Chondrocyte (in vitro differentiated cells): ENCODE measurements at regions not wholly inside any gene's neighbourhood (a gene's known extent, or its start where the extent isn't known, plus 50 kb on each side); places are given as distances from the start of the nearest gene placed in this dataset.

Experiments used
- DNase-seq: peaks from one replicate; pipeline ENCODE4 v3.0.0; 2021; ENCODE audit warnings: mixed read lengths, low spot score
- H3K27ac Mint-ChIP-seq: one replicate; pipeline ENCODE4 v1.8.0; 2021; ENCODE audit warnings: mild to moderate bottlenecking, moderate library complexity, mixed read lengths; ENCODE audit not compliant: unreplicated experiment
- H3K27me3 Mint-ChIP-seq: 2 replicates; pipeline ENCODE4 v1.8.0; 2021; ENCODE audit warnings: low read depth, mixed read lengths
- H3K36me3 Mint-ChIP-seq: 2 replicates; pipeline ENCODE4 v1.8.0; 2021; ENCODE audit warnings: low read depth, mixed read lengths
- H3K4me1 Mint-ChIP-seq: 2 replicates; pipeline ENCODE4 v1.8.0; 2021; ENCODE audit warnings: low read depth, mild to moderate bottlenecking, mixed read lengths
- H3K4me3 Mint-ChIP-seq: one replicate; pipeline ENCODE4 v1.8.0; 2021; ENCODE audit warnings: mild to moderate bottlenecking, moderate library complexity, mixed read lengths; ENCODE audit not compliant: unreplicated experiment
- H3K9me3 Mint-ChIP-seq: 2 replicates; pipeline ENCODE4 v1.8.0; 2021; ENCODE audit warnings: low read depth, mixed read lengths
- TF ChIP-seq, protein P1 (sequence below): fragments of 200-600 bp; sonication (generic); IDR thresholded peaks from 2 replicates; pipeline ENCODE4 v1.5.0; 2021; ENCODE audit warnings: antibody characterized with exemption, mild to moderate bottlenecking, moderate library complexity

DNA sequence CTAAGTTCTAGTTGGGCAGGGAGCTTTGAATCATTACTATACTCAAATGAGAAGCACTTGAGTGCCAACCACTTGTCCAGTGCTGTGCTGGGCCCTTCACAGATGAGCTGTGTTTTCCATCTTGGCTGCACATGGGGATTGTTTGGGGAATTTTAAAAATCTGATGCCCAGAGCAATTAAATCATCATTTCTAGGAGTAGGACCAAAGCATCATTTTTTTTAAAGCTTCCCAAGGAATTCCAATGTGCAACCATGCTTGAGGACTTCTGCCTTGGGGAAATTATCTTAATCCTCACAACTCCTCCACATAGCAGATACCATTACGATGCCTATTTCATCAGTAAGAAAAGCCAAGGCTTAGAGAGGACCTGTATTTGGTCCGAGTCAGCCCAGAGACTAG lies 131.4 kb downstream of the TMEM174 start:
- H3K9me3 Mint-ChIP-seq = no peaks in the 10 kb centered on the region
- H3K4me1 Mint-ChIP-seq = peaks cover 39% of the 10 kb centered on the region
- TF ChIP-seq, protein P1, sequence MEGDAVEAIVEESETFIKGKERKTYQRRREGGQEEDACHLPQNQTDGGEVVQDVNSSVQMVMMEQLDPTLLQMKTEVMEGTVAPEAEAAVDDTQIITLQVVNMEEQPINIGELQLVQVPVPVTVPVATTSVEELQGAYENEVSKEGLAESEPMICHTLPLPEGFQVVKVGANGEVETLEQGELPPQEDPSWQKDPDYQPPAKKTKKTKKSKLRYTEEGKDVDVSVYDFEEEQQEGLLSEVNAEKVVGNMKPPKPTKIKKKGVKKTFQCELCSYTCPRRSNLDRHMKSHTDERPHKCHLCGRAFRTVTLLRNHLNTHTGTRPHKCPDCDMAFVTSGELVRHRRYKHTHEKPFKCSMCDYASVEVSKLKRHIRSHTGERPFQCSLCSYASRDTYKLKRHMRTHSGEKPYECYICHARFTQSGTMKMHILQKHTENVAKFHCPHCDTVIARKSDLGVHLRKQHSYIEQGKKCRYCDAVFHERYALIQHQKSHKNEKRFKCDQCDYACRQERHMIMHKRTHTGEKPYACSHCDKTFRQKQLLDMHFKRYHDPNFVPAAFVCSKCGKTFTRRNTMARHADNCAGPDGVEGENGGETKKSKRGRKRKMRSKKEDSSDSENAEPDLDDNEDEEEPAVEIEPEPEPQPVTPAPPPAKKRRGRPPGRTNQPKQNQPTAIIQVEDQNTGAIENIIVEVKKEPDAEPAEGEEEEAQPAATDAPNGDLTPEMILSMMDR = no peak
- no peak for DNase-seq
- H3K4me3 Mint-ChIP-seq = no peak overlapping the region
- no peak overlapping the region for H3K27ac Mint-ChIP-seq
- H3K27me3 Mint-ChIP-seq = peaks cover 33% of the 10 kb centered on the region
- H3K36me3 Mint-ChIP-seq = no peaks in the 10 kb centered on the region

DNA sequence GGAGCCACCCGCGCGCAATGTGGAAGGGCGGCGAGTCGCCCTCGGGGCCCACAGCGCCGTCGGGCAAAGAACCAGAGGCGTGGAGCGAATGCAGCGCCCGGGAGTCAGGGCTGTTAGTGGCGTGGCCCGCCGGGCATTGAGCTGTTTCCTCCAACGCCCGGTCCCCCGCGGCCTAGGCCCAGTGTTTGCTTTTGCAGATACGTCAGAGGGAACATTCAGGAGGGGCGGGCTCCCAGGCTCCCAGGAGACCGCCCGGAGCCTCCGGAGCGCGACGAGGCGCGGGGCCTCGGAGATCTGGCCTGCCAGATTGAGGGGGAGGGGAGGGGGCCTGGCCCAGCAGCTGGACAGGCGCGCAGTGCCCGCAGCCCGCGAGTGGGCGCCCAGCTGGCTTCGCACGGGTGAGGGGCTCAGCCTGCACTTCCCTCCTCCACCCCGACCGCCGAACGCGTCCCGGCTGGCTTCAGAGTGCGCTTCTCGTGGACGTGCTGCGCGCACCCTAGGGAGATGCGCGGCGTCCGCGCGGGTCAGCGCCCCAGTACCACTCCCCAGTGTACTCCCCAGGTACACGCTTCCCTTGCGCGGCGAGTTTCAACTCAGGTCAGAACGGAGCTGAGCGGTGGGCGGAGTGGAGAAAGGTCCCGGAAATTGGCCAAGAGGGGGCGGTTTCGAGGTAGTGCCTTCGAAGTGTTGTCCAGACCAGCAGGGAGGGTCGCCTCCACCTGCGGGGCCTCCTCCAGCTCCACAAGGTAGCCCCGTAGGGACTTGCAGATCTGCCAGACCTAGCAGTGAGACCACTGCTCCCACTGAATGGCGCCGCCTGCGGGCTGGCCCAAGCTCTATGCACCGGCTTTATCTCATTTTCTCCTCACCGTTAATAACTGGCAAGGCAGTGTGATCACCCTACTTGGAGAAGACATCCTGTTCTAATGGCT lies 130.4 kb downstream of the TMEM174 start:
- peak overlapping the region; percentile 16 for H3K4me3 Mint-ChIP-seq
- H3K4me1 Mint-ChIP-seq = peaks cover 47% of the 10 kb centered on the region
- H3K36me3 Mint-ChIP-seq = no peaks in the 10 kb centered on the region
- H3K9me3 Mint-ChIP-seq = no peaks in the 10 kb centered on the region
- TF ChIP-seq, protein P1 = peak; percentile 62
- H3K27ac Mint-ChIP-seq = no peak overlapping the region
- peaks cover 39% of the 10 kb centered on the region for H3K27me3 Mint-ChIP-seq
- DNase-seq = no peak

DNA sequence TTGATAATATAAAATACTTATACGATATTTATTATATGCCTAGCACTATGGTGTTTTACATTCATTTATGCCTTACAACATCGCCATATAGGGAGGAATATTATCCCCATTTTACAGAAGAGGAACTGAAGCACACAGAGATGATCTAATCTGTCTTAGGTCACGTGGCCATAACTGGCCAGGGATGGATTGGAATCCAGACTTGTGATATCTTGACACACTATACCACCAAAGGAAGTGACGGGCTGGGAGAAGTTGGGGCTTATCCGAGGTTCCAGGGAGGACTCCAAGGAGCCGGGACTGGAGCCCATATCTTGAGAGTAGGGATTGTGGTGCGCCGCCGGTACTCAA lies 129.8 kb downstream of the TMEM174 start:
- no peak overlapping the region for H3K27ac Mint-ChIP-seq

DNA sequence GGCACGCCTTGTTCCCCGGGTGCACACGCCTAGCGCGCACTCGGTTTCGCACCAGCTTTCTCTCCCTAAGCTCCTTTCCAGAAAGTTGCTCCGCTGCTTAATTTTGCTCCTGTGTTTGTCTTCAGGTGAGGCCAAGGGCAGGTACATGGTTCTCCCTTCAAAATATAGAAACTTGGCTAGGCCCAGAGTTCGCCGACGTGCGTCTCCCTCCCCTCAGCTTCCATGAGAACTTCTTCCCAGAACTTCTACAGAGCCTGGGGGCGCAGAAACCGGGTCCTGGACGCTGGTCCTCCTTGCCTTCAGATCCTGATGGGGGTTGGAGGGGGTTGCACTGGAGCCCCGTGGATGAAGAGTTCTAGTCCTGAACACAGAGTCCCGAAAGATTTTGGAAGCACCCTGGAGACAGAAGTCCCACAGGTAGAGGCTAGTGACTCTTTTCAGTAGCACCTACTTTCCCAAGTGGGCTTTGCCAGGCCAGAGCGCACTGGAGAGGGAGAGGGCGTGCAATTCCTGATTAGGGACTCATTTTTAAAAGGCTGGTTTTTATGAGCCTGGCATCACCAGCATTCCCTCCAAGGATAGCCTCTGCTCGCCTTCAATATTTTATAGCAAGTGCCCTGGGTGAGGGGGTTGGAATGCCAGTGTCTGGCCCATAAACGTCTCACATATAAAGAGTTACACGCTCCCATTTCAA lies 128.4 kb downstream of the TMEM174 start:
- H3K36me3 Mint-ChIP-seq = peaks cover 3% of the 10 kb centered on the region
- no peak overlapping the region for H3K4me3 Mint-ChIP-seq
- H3K27ac Mint-ChIP-seq = no peak overlapping the region
- peaks cover 51% of the 10 kb centered on the region for H3K4me1 Mint-ChIP-seq
- no peak for DNase-seq
- no peaks in the 10 kb centered on the region for H3K9me3 Mint-ChIP-seq
- H3K27me3 Mint-ChIP-seq = peaks cover 54% of the 10 kb centered on the region
- TF ChIP-seq, protein P1 = no peak

More for the DNA sequence above, 129.8 kb downstream of the TMEM174 start:
- peaks cover 44% of the 10 kb centered on the region for H3K4me1 Mint-ChIP-seq
- peaks cover 42% of the 10 kb centered on the region for H3K27me3 Mint-ChIP-seq
- TF ChIP-seq, protein P1 = no peak
- peak overlapping the region; percentile 8 for H3K4me3 Mint-ChIP-seq
- H3K36me3 Mint-ChIP-seq = no peaks in the 10 kb centered on the region
- DNase-seq = no peak
- H3K9me3 Mint-ChIP-seq = no peaks in the 10 kb centered on the region

DNA sequence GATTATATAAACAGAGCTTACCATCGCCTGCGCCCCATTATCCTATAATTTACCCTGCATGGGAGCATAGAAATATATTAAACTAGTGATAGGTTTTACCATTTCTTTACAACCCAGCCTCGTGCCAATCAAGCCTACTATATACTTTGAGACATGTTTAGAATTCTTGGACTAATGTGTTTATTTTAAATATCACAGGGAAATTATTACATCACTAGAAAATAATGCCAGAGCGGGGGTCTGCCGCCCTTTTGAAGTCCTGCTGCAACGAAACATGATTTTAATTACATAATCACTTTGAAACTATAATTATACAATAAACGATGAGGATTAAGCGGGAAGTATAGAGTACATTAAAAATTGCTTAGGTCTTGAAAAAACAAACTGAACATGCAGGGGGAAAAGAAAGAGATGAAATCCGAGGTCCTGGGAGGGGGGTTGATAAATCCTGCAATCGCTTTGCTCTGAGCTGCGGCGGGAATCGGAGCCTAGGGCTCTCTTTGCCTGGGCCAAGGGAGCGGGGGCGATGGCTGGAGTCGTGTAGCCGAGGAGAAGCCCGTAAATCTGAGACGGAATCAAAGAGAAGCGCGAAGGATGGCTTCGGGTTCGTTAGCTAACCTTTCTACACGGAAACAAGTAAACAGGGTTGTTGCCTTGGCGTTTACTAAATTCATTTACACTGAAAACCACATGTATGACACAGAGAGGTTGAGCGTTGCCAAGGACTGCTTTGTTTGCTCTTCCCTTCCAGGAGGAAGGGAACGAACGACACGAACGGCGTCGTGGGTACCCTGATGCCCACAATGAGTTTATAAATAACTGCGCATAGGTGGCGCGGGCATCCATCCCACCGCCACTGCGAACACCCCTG lies 127.6 kb downstream of the TMEM174 start:
- Mint-ChIP-seq H3K36me3 (peaks cover 3% of the 10 kb centered on the region), H3K4me1 (peaks cover 55% of the 10 kb centered on the region), H3K27ac (no peak overlapping the region), H3K4me3 (no peak overlapping the region), H3K9me3 (no peaks in the 10 kb centered on the region), H3K27me3 (peaks cover 56% of the 10 kb centered on the region)
- DNase-seq = no peak
- TF ChIP-seq, protein P1 = no peak
